CD4-positive, alpha-beta memory T cell (primary cell): ENCODE measurements at regions not wholly inside any gene's neighbourhood (a gene's known extent, or its start where the extent isn't known, plus 50 kb on each side); places are given as distances from the start of the nearest gene placed in this dataset.

ENCODE experiments used
- CTCF ChIA-PET: fragments of 350-600 bp; sonication (Branson Sonifier 250); formaldehyde crosslinking; loops from one replicate; lab custom pipeline; 2021; ENCODE audit warnings: inconsistent platforms; ENCODE audit not compliant: partially characterized antibody; lab: Charles Lee
- POLR2A ChIA-PET: fragments of 350-600 bp; sonication (Branson Sonifier 250); formaldehyde crosslinking; loops from one replicate; lab custom pipeline; 2021; ENCODE audit not compliant: partially characterized antibody; lab: Charles Lee
- DNase-seq, 5 donors: peaks; one replicate each; pipeline versions ENCODE4 v3.0.0 to v3.0.0-alpha.2; 2020 to 2022; ENCODE audit warnings: mixed read lengths in 1 of 5
- H3K27ac ChIP-seq: one replicate; pipeline ENCODE4 v1.7.0; 2013; ENCODE audit warnings: low read depth, low read length
- H3K27me3 ChIP-seq: 2 replicates; pipeline ENCODE4 v1.7.0; 2013; ENCODE audit warnings: mild to moderate bottlenecking, low read length, moderate library complexity; ENCODE audit not compliant: insufficient read depth
- H3K36me3 ChIP-seq: 2 replicates; pipeline ENCODE4 v1.7.0; 2013; ENCODE audit warnings: mild to moderate bottlenecking, low read length, moderate library complexity; ENCODE audit not compliant: insufficient read depth
- H3K4me1 ChIP-seq: 2 replicates; pipeline ENCODE4 v1.7.0; 2013; ENCODE audit warnings: mild to moderate bottlenecking, low read length, moderate library complexity; ENCODE audit not compliant: insufficient read depth
- H3K4me3 ChIP-seq, 2 donors: one replicate each; pipeline ENCODE4 v1.7.0; 2013; ENCODE audit warnings: low read length in 2 of 2, mild to moderate bottlenecking in 1 of 2
- H3K9me3 ChIP-seq, 2 donors: one replicate each; pipeline ENCODE4 v1.7.0; 2013; ENCODE audit warnings: low read length in 2 of 2, control low read depth in 1 of 2; ENCODE audit not compliant: control insufficient read depth in 1 of 2
- H3K27ac Mint-ChIP-seq, 7 donors: one replicate each; pipeline ENCODE4 v1.8.0; 2020 to 2021; ENCODE audit warnings: mixed read lengths in 7 of 7, mild to moderate bottlenecking in 6 of 7, inconsistent platforms in 3 of 7, moderate library complexity in 3 of 7
- H3K27me3 Mint-ChIP-seq, 2 donors: one replicate each; pipeline ENCODE4 v1.8.0; 2020 to 2021; ENCODE audit warnings: mixed read lengths in 2 of 2
- H3K36me3 Mint-ChIP-seq, 2 donors: one replicate each; pipeline ENCODE4 v1.8.0; 2020 to 2021; ENCODE audit warnings: mixed read lengths in 2 of 2, inconsistent platforms in 1 of 2, mild to moderate bottlenecking in 1 of 2
- H3K4me1 Mint-ChIP-seq, 4 donors: one replicate each; pipeline ENCODE4 v1.8.0; 2020 to 2021; ENCODE audit warnings: mixed read lengths in 4 of 4, mild to moderate bottlenecking in 1 of 4
- H3K4me3 Mint-ChIP-seq, 8 donors: one replicate each; pipeline ENCODE4 v1.8.0; 2020 to 2021; ENCODE audit warnings: mixed read lengths in 8 of 8, mild to moderate bottlenecking in 7 of 8, moderate library complexity in 6 of 8, inconsistent platforms in 3 of 8
- H3K9me3 Mint-ChIP-seq, 8 donors: one replicate each; pipeline ENCODE4 v1.8.0; 2020 to 2021; ENCODE audit warnings: mixed read lengths in 8 of 8, mild to moderate bottlenecking in 5 of 8, inconsistent platforms in 3 of 8, moderate library complexity in 1 of 8
- intact Hi-C: fragments of 100-400 bp; cut with micrococcal nuclease; formaldehyde crosslinking; loops from one replicate; pipeline ENCODE4 v1.15.1; 2023

DNA sequence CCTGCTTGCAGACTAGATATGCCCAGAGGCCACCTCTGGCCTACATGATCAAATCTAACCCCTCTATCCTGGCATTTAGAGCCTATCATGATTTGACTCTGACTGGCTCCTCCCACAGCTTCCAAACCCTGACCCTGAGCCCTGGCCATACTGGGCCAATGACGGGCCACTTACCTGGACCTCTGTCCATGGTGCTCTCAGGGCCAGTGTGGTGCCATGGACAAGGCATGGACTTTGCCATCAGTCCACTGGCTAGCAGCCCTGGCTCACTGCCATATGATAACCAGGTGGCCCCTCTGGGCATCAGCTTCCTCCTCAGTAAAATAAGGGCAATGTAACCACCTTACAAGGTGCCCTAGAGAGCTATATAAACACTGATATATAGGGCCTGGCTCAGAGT, 713.4 kb downstream of the PTPRU start:
- H3K36me3 ChIP-seq: no peaks in the 10 kb centered on the region
- Mint-ChIP-seq H3K9me3 (peaks cover 0 to 7% (median 0%) of the 10 kb centered on the region in 8 donors), H3K4me3 (no peak overlapping the region), H3K27me3 (peaks cover 15 to 30% of the 10 kb centered on the region in 2 donors), H3K36me3 (no peaks in the 10 kb centered on the region), H3K4me1 (no peaks in the 10 kb centered on the region), H3K27ac (no peak overlapping the region)
- POLR2A ChIA-PET: no interaction called here
- H3K4me1 ChIP-seq: no peaks in the 10 kb centered on the region
- no peak for DNase-seq
- H3K9me3 ChIP-seq: no peaks in the 10 kb centered on the region
- H3K4me3 ChIP-seq: no peak overlapping the region
- CTCF ChIA-PET: no interaction called here
- no peak overlapping the region for H3K27ac ChIP-seq
- intact Hi-C loops: no loop called here
- H3K27me3 ChIP-seq: no peaks in the 10 kb centered on the region

DNA sequence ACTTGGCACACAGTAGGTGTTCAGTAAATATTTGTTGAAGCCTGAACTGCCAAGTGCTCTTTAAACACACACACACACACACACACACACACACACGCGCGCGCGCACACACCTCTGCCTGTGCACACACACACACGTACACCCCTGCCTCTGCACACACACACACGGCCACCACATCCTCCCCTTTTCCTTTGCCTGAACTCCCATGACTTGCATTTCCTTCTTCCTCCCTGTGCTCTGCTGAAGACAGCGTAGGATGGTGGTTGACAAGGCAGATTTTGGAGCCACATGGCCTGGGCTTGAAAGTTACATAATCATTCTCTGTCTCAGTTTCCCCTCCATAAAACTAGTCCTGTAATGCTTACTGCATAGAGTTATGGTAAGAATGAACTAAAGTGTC, 712.3 kb downstream of the PTPRU start:
- no peak for DNase-seq
- ChIA-PET CTCF (no interaction called here), POLR2A (no interaction called here)
- Mint-ChIP-seq H3K4me3 (no peak overlapping the region), H3K9me3 (peaks cover 0 to 5% (median 0%) of the 10 kb centered on the region in 8 donors), H3K27me3 (peaks cover 15 to 30% of the 10 kb centered on the region in 2 donors), H3K4me1 (no peaks in the 10 kb centered on the region), H3K27ac (no peak overlapping the region), H3K36me3 (no peaks in the 10 kb centered on the region)
- H3K36me3 ChIP-seq: no peaks in the 10 kb centered on the region
- intact Hi-C loops: no loop called here
- H3K4me3 ChIP-seq: no peak overlapping the region
- H3K9me3 ChIP-seq: no peaks in the 10 kb centered on the region
- no peaks in the 10 kb centered on the region for H3K4me1 ChIP-seq
- no peaks in the 10 kb centered on the region for H3K27me3 ChIP-seq
- H3K27ac ChIP-seq: no peak overlapping the region

DNA sequence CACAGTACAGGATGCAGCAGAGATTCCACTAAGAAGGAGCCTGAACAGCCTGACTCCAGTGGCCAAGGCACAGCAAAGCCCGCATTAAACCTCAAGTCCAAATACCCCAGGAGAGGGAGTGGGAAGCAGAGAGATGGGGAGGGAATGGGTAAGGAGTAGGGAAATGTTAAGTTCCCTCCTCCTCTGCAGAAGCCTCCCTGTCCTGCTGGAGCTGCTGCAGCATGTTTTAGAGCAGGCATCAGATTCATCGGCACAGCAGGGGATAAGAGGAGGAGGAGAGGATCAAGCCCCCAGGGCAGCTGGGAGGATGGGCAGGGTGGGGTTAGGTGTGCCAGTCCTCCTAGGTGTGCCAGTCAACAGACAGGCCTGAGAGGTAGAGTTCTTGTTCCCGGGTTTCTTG, 709.7 kb downstream of the PTPRU start:
- H3K27ac ChIP-seq: no peak overlapping the region
- POLR2A ChIA-PET: no interaction called here
- intact Hi-C loops: no loop called here
- peaks cover 0 to 2% (median 0%) of the 10 kb centered on the region in 8 donors for H3K9me3 Mint-ChIP-seq
- no peak overlapping the region for H3K4me3 ChIP-seq
- H3K27ac Mint-ChIP-seq: no peak overlapping the region
- no peaks in the 10 kb centered on the region for H3K36me3 ChIP-seq
- peaks cover 13 to 22% of the 10 kb centered on the region in 2 donors for H3K27me3 Mint-ChIP-seq
- H3K27me3 ChIP-seq: no peaks in the 10 kb centered on the region
- H3K4me1 ChIP-seq: no peaks in the 10 kb centered on the region
- H3K4me3 Mint-ChIP-seq: no peak overlapping the region
- no peak for DNase-seq
- no peaks in the 10 kb centered on the region for H3K9me3 ChIP-seq
- H3K4me1 Mint-ChIP-seq: no peaks in the 10 kb centered on the region
- CTCF ChIA-PET: no interaction called here
- H3K36me3 Mint-ChIP-seq: no peaks in the 10 kb centered on the region

DNA sequence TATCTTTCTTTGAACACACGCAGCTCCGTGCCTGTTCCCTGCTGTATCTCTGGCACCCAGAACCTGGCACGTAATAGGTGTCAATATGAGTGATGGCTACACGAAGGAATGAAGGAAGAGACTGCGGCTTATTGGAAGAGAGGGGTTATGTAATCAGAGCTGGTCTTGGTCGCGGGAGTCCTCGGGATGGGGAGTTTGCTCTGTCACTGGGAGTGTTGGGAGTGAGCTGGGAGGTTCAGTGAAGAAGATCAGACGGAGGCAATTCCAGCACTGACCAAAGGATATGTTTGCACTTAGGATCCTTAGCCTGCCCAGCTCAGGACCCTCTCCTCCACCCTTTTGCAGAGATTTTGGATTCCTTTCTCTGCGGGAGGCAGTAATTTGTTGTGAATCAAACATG, 709.1 kb downstream of the PTPRU start:
- no peaks in the 10 kb centered on the region for H3K27me3 ChIP-seq
- ChIA-PET CTCF (no interaction called here), POLR2A (no interaction called here)
- peaks cover 14 to 22% of the 10 kb centered on the region in 2 donors for H3K27me3 Mint-ChIP-seq
- H3K27ac Mint-ChIP-seq: no peak overlapping the region
- H3K27ac ChIP-seq: no peak overlapping the region
- no peak overlapping the region for H3K4me3 Mint-ChIP-seq
- no peak overlapping the region for H3K4me3 ChIP-seq
- DNase-seq: no peak
- H3K4me1 ChIP-seq: no peaks in the 10 kb centered on the region
- H3K36me3 Mint-ChIP-seq: no peaks in the 10 kb centered on the region
- intact Hi-C loops: no loop called here
- H3K36me3 ChIP-seq: no peaks in the 10 kb centered on the region
- peaks cover 0 to 2% (median 0%) of the 10 kb centered on the region in 8 donors for H3K9me3 Mint-ChIP-seq
- no peaks in the 10 kb centered on the region for H3K9me3 ChIP-seq
- H3K4me1 Mint-ChIP-seq: no peaks in the 10 kb centered on the region

DNA sequence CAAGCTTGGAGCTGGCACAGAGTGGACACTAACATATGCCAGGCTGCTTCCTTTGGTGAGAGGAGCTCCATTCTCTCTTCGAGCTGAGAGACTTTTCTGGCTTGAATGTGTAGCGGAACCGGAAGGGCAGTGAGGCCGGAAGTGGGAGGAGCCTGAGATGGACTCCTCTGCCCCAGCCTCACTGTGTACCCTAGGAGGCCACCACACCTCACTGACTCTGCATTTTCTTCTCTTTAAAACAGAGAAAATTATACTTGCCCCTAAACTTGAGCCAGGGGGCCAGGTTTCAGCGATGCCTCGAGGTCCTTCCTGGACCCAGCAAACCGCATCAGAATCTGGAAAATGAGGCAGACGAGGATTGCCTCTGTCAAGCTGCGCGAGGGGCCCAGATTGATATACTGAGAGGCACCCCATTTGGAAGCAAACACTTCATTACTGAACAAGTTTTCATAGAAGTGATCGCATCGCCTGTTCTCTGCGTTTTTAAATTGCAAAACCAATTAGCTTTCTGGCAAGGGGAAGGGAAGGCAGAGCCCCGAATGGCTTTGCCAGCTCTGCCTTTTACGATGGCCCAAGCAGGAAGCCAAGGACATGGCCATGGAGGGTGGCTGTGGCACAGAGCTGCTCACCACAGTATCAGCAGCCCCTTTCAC, 708.1 kb downstream of the PTPRU start:
- Histone ChIP-seq H3K27ac (no peak overlapping the region), H3K27me3 (no peaks in the 10 kb centered on the region), H3K4me3 (no peak overlapping the region), H3K4me1 (no peaks in the 10 kb centered on the region), H3K9me3 (no peaks in the 10 kb centered on the region), H3K36me3 (no peaks in the 10 kb centered on the region)
- DNase-seq: no peak
- H3K9me3 Mint-ChIP-seq: peaks cover 0 to 2% (median 0%) of the 10 kb centered on the region in 8 donors
- H3K27ac Mint-ChIP-seq: no peak overlapping the region
- no peaks in the 10 kb centered on the region for H3K36me3 Mint-ChIP-seq
- no peak overlapping the region for H3K4me3 Mint-ChIP-seq
- peaks cover 14 to 22% of the 10 kb centered on the region in 2 donors for H3K27me3 Mint-ChIP-seq
- no peaks in the 10 kb centered on the region for H3K4me1 Mint-ChIP-seq
- intact Hi-C loops: no loop called here
- CTCF ChIA-PET: no interaction called here
- POLR2A ChIA-PET: no interaction called here

DNA sequence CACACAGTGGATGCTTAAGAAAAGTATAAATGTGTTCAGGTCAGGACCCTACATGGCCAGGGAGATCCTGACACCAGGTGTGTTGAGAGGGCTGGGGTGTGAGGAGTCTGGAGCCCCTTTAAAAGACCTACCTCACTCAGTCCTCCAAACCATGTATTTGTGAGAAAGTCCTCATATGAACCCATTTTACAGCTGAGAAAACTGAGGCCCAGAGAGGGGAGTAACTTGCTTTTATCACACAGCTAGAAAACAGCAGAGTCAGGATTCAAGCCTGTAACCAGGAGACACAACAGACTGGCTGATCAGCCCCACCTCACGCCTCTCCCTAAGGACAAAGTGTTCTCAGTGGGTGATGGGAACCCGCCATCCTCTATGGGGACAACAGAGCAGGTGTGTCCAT, 706.7 kb downstream of the PTPRU start:
- Mint-ChIP-seq H3K27me3 (peaks cover 8 to 15% of the 10 kb centered on the region in 2 donors), H3K9me3 (no peaks in the 10 kb centered on the region), H3K4me3 (no peak overlapping the region), H3K4me1 (no peaks in the 10 kb centered on the region), H3K27ac (no peak overlapping the region), H3K36me3 (no peaks in the 10 kb centered on the region)
- H3K9me3 ChIP-seq: no peaks in the 10 kb centered on the region
- POLR2A ChIA-PET: no interaction called here
- H3K27ac ChIP-seq: no peak overlapping the region
- no peaks in the 10 kb centered on the region for H3K27me3 ChIP-seq
- H3K4me1 ChIP-seq: no peaks in the 10 kb centered on the region
- no peak for DNase-seq
- no peaks in the 10 kb centered on the region for H3K36me3 ChIP-seq
- CTCF ChIA-PET: no interaction called here
- intact Hi-C loops: no loop called here
- no peak overlapping the region for H3K4me3 ChIP-seq

DNA sequence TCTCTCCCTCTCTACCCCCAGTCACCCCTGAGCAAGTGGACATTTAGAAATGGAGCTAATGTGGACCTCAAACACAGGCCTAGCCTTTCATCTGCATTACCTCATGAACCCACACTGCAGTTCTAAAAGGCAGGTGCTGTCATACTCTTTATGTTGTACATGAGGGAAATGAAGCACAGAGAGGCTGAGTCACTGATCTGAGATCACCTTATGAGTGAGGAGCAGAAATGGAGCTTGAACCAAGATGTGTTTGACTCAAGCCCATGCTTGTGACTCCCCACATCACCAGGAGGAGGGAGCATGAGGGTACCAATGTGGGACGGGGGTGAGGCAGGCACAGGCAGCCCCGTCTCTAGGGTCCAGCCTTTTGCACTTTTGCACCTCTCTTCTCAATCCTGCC, 702.8 kb downstream of the PTPRU start:
- no peaks in the 10 kb centered on the region for H3K27me3 ChIP-seq
- H3K27ac ChIP-seq: no peak overlapping the region
- H3K27ac Mint-ChIP-seq: no peak overlapping the region
- no peaks in the 10 kb centered on the region for H3K4me1 ChIP-seq
- ChIA-PET CTCF (no interaction called here), POLR2A (no interaction called here)
- H3K9me3 ChIP-seq: no peaks in the 10 kb centered on the region
- H3K4me3 ChIP-seq: no peak overlapping the region
- intact Hi-C loops: no loop called here
- H3K4me3 Mint-ChIP-seq: no peak overlapping the region
- peaks cover 4 to 9% of the 10 kb centered on the region in 2 donors for H3K27me3 Mint-ChIP-seq
- H3K4me1 Mint-ChIP-seq: no peaks in the 10 kb centered on the region
- no peak for DNase-seq
- no peaks in the 10 kb centered on the region for H3K36me3 Mint-ChIP-seq
- no peaks in the 10 kb centered on the region for H3K9me3 Mint-ChIP-seq
- no peaks in the 10 kb centered on the region for H3K36me3 ChIP-seq

DNA sequence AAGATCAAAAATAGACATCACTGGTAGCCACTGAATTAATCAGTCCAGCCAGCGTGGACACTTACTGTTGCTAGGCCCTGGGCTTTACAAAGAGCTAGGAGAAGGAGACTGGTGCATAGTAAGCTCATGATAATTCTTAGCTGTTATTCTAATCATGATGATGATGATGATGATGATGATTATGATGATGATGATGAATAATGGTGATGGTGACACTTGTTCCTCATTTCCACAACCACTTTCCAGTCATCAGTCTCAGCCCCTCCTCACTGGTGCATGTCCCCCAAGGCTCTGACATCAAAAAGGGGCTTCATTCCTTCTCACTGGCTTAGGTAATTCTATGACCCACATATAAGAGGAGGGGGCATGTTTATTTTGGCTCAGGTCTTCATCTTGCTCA, 701.0 kb downstream of the PTPRU start:
- H3K4me1 ChIP-seq: no peaks in the 10 kb centered on the region
- no peak overlapping the region for H3K27ac Mint-ChIP-seq
- H3K4me1 Mint-ChIP-seq: no peaks in the 10 kb centered on the region

More for the DNA sequence above, 701.0 kb downstream of the PTPRU start:
- Mint-ChIP-seq H3K4me3 (no peak overlapping the region), H3K9me3 (no peaks in the 10 kb centered on the region), H3K27me3 (peaks cover 7 to 11% of the 10 kb centered on the region in 2 donors), H3K36me3 (no peaks in the 10 kb centered on the region)
- no peak for DNase-seq
- intact Hi-C loops: no loop called here
- POLR2A ChIA-PET: no interaction called here
- no peak overlapping the region for H3K27ac ChIP-seq
- no peaks in the 10 kb centered on the region for H3K27me3 ChIP-seq
- no peaks in the 10 kb centered on the region for H3K36me3 ChIP-seq
- no peaks in the 10 kb centered on the region for H3K9me3 ChIP-seq
- CTCF ChIA-PET: no interaction called here
- no peak overlapping the region for H3K4me3 ChIP-seq
